Neuronal stem cell (in vitro differentiated cells): ENCODE measurements at regions not wholly inside any gene's neighbourhood (a gene's known extent, or its start where the extent isn't known, plus 50 kb on each side); places are given as distances from the start of the nearest gene placed in this dataset.
"Not testable (repeated sequence)": the region's sequence is repeated elsewhere in the genome, so short reads cannot be mapped to it uniquely, and the experiment has no call there.

Experiments used
- DNase-seq: peaks from one replicate; pipeline ENCODE4 v3.0.0-alpha.2; 2013; ENCODE audit warnings: low spot score
- H2AFZ ChIP-seq: one replicate; pipeline ENCODE4 v1.6.1; 2013; ENCODE audit warnings: mild to moderate bottlenecking, low read length, inconsistent platforms
- H2AK5ac ChIP-seq: 2 replicates; pipeline ENCODE4 v1.6.1; 2013; ENCODE audit warnings: low read depth, mild to moderate bottlenecking, inconsistent platforms, low read length, moderate library complexity, mixed read lengths
- H2BK120ac ChIP-seq: 2 replicates; pipeline ENCODE4 v1.6.1; 2013; ENCODE audit warnings: low read depth, mild to moderate bottlenecking, inconsistent platforms, low read length, moderate library complexity, mixed read lengths
- H2BK12ac ChIP-seq: one replicate; pipeline ENCODE4 v1.6.1; 2013; ENCODE audit warnings: low read length, inconsistent platforms
- H2BK15ac ChIP-seq: 2 replicates; pipeline ENCODE4 v1.6.1; 2013; ENCODE audit warnings: mild to moderate bottlenecking, low read length, inconsistent platforms, mixed read lengths
- H2BK5ac ChIP-seq: one replicate; pipeline ENCODE4 v1.6.1; 2013; ENCODE audit warnings: inconsistent platforms, mild to moderate bottlenecking, low read length, moderate library complexity
- H3K14ac ChIP-seq: one replicate; pipeline ENCODE4 v1.6.1; 2013; ENCODE audit warnings: low read length, inconsistent platforms
- H3K18ac ChIP-seq: 2 replicates; pipeline ENCODE4 v1.6.1; 2013; ENCODE audit warnings: low read length, inconsistent platforms
- H3K23ac ChIP-seq: 2 replicates; pipeline ENCODE4 v1.6.1; 2013; ENCODE audit warnings: low read depth, mild to moderate bottlenecking, mixed read lengths, low read length, inconsistent platforms; ENCODE audit not compliant: poor library complexity
- H3K27ac ChIP-seq: replicated peaks from 3 replicates; pipeline ENCODE4 v1.5.1; 2013; ENCODE audit warnings: low read length, inconsistent platforms
- H3K27me3 ChIP-seq, 3 experiments: 2 replicates each; pipeline ENCODE4 v1.6.1; 2013; ENCODE audit warnings: low read length in 3 of 3, mild to moderate bottlenecking in 2 of 3, inconsistent platforms in 1 of 3, low read depth in 1 of 3, mixed read lengths in 1 of 3, moderate library complexity in 1 of 3; ENCODE audit not compliant: control insufficient read depth in 3 of 3, insufficient read depth in 3 of 3
- H3K36me3 ChIP-seq, 2 donors: replicated peaks in 1 of 2; 2 replicates each; pipeline ENCODE4 v1.6.1; 2013; ENCODE audit warnings: low read length in 2 of 2; ENCODE audit not compliant: control insufficient read depth in 2 of 2, insufficient read depth in 2 of 2
- H3K4ac ChIP-seq: 2 replicates; pipeline ENCODE4 v1.6.1; 2013; ENCODE audit warnings: inconsistent platforms, mild to moderate bottlenecking, low read length, moderate library complexity
- H3K4me1 ChIP-seq, 2 donors: 1 replicate in 1 of 2; 2 replicates in 1 of 2; pipeline ENCODE4 v1.6.1; 2013; ENCODE audit warnings: low read length in 2 of 2, low read depth in 1 of 2; ENCODE audit not compliant: control insufficient read depth in 2 of 2, insufficient read depth in 1 of 2
- H3K4me2 ChIP-seq: one replicate; pipeline ENCODE4 v1.6.1; 2013; ENCODE audit warnings: mild to moderate bottlenecking, low read length, inconsistent platforms; ENCODE audit not compliant: insufficient read depth, poor library complexity, severe bottlenecking
- H3K4me3 ChIP-seq, 2 donors: 2 replicates each; pipeline ENCODE4 v1.5.1; 2013; ENCODE audit warnings: low read length in 2 of 2, mild to moderate bottlenecking in 2 of 2, inconsistent platforms in 1 of 2, moderate library complexity in 1 of 2
- H3K79me1 ChIP-seq: one replicate; pipeline ENCODE4 v1.6.1; 2013; ENCODE audit warnings: low read depth, mild to moderate bottlenecking, inconsistent platforms, low read length, moderate library complexity
- H3K9ac ChIP-seq: one replicate; pipeline ENCODE4 v1.6.1; 2013; ENCODE audit warnings: mild to moderate bottlenecking, low read depth, low read length, inconsistent platforms; ENCODE audit not compliant: poor library complexity
- H3K9me3 ChIP-seq, 2 donors: replicated peaks in 1 of 2; 2 replicates each; pipeline versions ENCODE3 to v1.6.1; 2013; ENCODE audit warnings: low read length in 2 of 2, mild to moderate bottlenecking in 2 of 2, inconsistent platforms in 1 of 2, low read depth in 1 of 2, mixed read lengths in 1 of 2, moderate library complexity in 1 of 2; ENCODE audit not compliant: control insufficient read depth in 2 of 2, insufficient read depth in 1 of 2
- H4K8ac ChIP-seq: one replicate; pipeline ENCODE4 v1.6.1; 2013; ENCODE audit warnings: low read depth, mild to moderate bottlenecking, inconsistent platforms, low read length, moderate library complexity
- H4K91ac ChIP-seq: one replicate; pipeline ENCODE4 v1.6.1; 2013; ENCODE audit warnings: low read length, low read depth, mild to moderate bottlenecking, inconsistent platforms; ENCODE audit not compliant: poor library complexity
- WGBS, 2 donors: extraction: QIAGEN DNeasy Blood & Tissue Kit; methylation state at CpG; one replicate each; pipeline ENCODE4 v1.1.7; 2013; ENCODE audit warnings: missing lambda C conversion rate in 2 of 2, mixed read lengths in 1 of 2; ENCODE audit not compliant: insufficient read length in 2 of 2, insufficient replicate concordance in 1 of 2; ENCODE audit errors: extremely low coverage in 2 of 2; 5-methylcytosine and 5-hydroxymethylcytosine counted together

DNA sequence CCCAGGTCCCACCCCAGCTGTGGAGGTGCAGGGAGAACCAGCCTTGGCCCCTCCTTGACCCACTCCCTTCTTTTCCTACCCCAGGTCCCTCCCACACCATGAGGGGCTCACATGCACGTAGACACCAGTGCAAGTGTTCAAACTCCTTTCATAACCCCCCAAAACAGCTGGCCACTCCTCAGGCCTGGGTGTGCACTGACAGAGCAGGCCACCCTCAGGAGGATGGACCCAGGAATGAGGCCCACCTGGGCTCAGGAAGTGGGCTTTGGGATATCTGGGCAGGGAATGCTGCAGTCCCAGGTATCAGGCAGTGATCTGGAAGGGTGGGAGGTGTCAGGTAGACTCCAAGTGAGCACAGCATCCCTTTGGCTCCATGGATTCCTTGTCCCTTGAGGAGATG lies 723.8 kb downstream of the MATN1 start:
- Histone ChIP-seq H3K36me3 (no peaks in the 10 kb centered on the region), H3K4me2 (no peak overlapping the region), H3K27me3 (no peaks in the 10 kb centered on the region), H2AK5ac (no peak overlapping the region), H4K8ac (no peak overlapping the region), H3K9ac (no peak overlapping the region), H4K91ac (no peak overlapping the region), H3K27ac (no peak overlapping the region), H3K4me3 (no peak overlapping the region), H3K18ac (no peak overlapping the region), H3K4me1 (peaks cover 0 to 2% of the 10 kb centered on the region in 2 donors), H3K4ac (no peak overlapping the region), H3K79me1 (no peaks in the 10 kb centered on the region), H2BK12ac (no peak overlapping the region), H2BK15ac (no peak overlapping the region), H2BK5ac (no peak overlapping the region), H3K9me3 (peaks cover 0 to 2% of the 10 kb centered on the region in 2 donors), H3K14ac (no peak overlapping the region), H2BK120ac (no peak overlapping the region), H2AFZ (no peak overlapping the region), H3K23ac (no peak overlapping the region)
- no peak for DNase-seq
- no CpG with 5 or more reads among the region's 1 CpG for WGBS, 2 donors

DNA sequence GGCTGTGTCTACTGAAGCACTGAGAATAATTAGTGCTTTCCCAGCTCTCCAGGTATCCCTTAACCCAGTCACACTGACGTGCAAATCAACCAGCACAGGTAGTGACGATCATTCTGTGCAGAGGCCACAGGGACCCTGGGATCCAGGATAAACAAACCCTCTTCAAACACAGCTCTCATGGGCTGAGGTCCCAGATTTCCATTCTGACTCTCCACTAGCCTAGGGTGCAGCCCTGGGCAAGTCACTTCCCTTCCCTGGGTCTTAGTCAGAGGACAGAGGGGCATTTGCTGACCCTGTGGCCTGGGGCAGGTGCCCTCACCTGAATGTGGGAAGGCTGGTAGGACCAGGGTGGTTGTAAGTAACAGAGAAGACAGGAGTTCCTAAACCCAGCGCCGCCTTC lies 724.7 kb downstream of the MATN1 start:
- DNase-seq = no peak
- Histone ChIP-seq H2AK5ac (no peak overlapping the region), H3K4me2 (no peak overlapping the region), H2BK120ac (no peak overlapping the region), H3K36me3 (no peaks in the 10 kb centered on the region), H3K9ac (no peak overlapping the region), H3K9me3 (no peaks in the 10 kb centered on the region), H3K4ac (no peak overlapping the region), H3K79me1 (no peaks in the 10 kb centered on the region), H3K27me3 (no peaks in the 10 kb centered on the region), H4K8ac (no peak overlapping the region), H2AFZ (no peak overlapping the region), H3K23ac (no peak overlapping the region), H2BK5ac (peak overlapping the region; percentile 53), H4K91ac (no peak overlapping the region), H3K27ac (no peak overlapping the region), H3K18ac (peak overlapping the region; percentile 22), H2BK15ac (no peak overlapping the region), H3K4me3 (no peak overlapping the region), H3K14ac (no peak overlapping the region), H3K4me1 (peaks cover 0 to 2% of the 10 kb centered on the region in 2 donors), H2BK12ac (no peak overlapping the region)
- WGBS, 2 donors = no CpG with 5 or more reads among the region's 4 CpGs

DNA sequence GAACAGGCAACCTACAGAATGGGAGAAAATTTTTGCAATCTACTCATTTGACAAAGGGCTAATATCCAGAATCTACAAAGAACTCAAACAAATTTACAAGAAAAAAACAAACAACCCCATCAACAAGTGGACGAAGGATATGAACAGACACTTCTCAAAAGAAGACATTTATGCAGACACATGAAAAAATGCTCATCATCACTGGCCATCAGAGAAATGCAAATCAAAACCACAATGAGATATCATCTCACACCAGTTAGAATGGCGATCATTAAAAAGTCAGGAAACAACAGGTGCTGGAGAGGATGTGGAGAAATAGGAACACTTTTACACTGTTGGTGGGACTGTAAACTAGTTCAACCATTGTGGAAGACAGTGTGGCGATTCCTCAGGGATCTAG lies 725.6 kb downstream of the MATN1 start:
- not testable (repeated sequence) for H3K14ac ChIP-seq, H3K36me3 ChIP-seq, H2BK12ac ChIP-seq, H2AK5ac ChIP-seq, H3K79me1 ChIP-seq, H4K8ac ChIP-seq, H3K27me3 ChIP-seq, DNase-seq, H3K27ac ChIP-seq, H4K91ac ChIP-seq, H3K4me3 ChIP-seq, H2BK120ac ChIP-seq, H3K18ac ChIP-seq, H2BK15ac ChIP-seq, H3K9ac ChIP-seq, H2AFZ ChIP-seq, H3K4me1 ChIP-seq, H2BK5ac ChIP-seq, H3K4me2 ChIP-seq, H3K23ac ChIP-seq, H3K9me3 ChIP-seq, H3K4ac ChIP-seq
- WGBS, 2 donors = no CpG with 5 or more reads among the region's 3 CpGs

GRCh38 chr1:29993950-29994349 lies 729.4 kb downstream of the MATN1 start:
- H4K91ac ChIP-seq = no peak overlapping the region
- H3K36me3 ChIP-seq = no peaks in the 10 kb centered on the region
- no peak overlapping the region for H3K14ac ChIP-seq
- H3K9me3 ChIP-seq = peaks cover 0 to 2% of the 10 kb centered on the region in 2 donors
- H3K4me2 ChIP-seq = no peak overlapping the region
- H3K27ac ChIP-seq = no peak overlapping the region
- H2BK15ac ChIP-seq = no peak overlapping the region
- H3K18ac ChIP-seq = no peak overlapping the region
- H2BK12ac ChIP-seq = no peak overlapping the region
- H2AK5ac ChIP-seq = no peak overlapping the region
- H3K79me1 ChIP-seq = no peaks in the 10 kb centered on the region
- no peak overlapping the region for H3K4ac ChIP-seq
- H2AFZ ChIP-seq = no peak overlapping the region
- DNase-seq = no peak
- H3K9ac ChIP-seq = no peak overlapping the region
- no peak overlapping the region for H2BK120ac ChIP-seq
- no peaks in the 10 kb centered on the region for H3K27me3 ChIP-seq
- H3K4me1 ChIP-seq = no peaks in the 10 kb centered on the region
- no peak overlapping the region for H4K8ac ChIP-seq
- no peak overlapping the region for H2BK5ac ChIP-seq
- no peak overlapping the region for H3K4me3 ChIP-seq
- H3K23ac ChIP-seq = no peak overlapping the region
